ENCODE measurements at regions not wholly inside any gene's neighbourhood (a gene's known extent, or its start where the extent isn't known, plus 50 kb on each side); places are given as distances from the start of the nearest gene placed in this dataset.

- H3K36me3 Mint-ChIP-seq: no peaks in the 10 kb centered on the region
- intact Hi-C loops (cut with micrococcal nuclease): no loop called here
- H3K4me3 Mint-ChIP-seq: no peak overlapping the region
- H4K20me1 ChIP-seq (ENCODE audit: insufficient read depth, low read length): no peaks in the 10 kb centered on the region
- H3K9me3 Mint-ChIP-seq: peaks cover 0 to 5% (median 2%) of the 10 kb centered on the region in 7 donors
- no peak overlapping the region for H3K27ac Mint-ChIP-seq
- no peak overlapping the region for H3K4me3 ChIP-seq (replicated peaks in 1 of 3; ENCODE audit: low read depth in 2 of 3, low read length in 3 of 3)
- H3K36me3 ChIP-seq (replicated peaks in 1 of 2; ENCODE audit: control insufficient read depth in 1 of 2, insufficient read depth in 2 of 2, low read length in 2 of 2): no peaks in the 10 kb centered on the region
- no peaks in the 10 kb centered on the region for H3K4me1 ChIP-seq (ENCODE audit: control insufficient read depth in 1 of 2, insufficient read depth in 2 of 2, low read length in 2 of 2)
- H3K4me1 Mint-ChIP-seq: no peaks in the 10 kb centered on the region
- no peaks in the 10 kb centered on the region for H3K9me3 ChIP-seq (replicated peaks in 1 of 2; ENCODE audit: control insufficient read depth in 1 of 2, insufficient read depth in 1 of 2, low read length in 2 of 2)
- WGBS (ENCODE audit: insufficient coverage): 100% methylated on average over 1 of the region's 3 CpGs
- DNase-seq: no peak
- H3K27ac ChIP-seq (ENCODE audit: low read depth in 1 of 2, low read length in 2 of 2): no peak overlapping the region
- H2AFZ ChIP-seq (ENCODE audit: insufficient read depth, low read depth, low read length, poor library complexity, severe bottlenecking): no peak overlapping the region
- no peak overlapping the region for H3K4me2 ChIP-seq (replicated peaks; ENCODE audit: extremely low read depth, low read length, poor library complexity, severe bottlenecking)
- H3K79me2 ChIP-seq (ENCODE audit: insufficient read depth, low read length): no peaks in the 10 kb centered on the region
- H3K27me3 ChIP-seq (ENCODE audit: control insufficient read depth in 2 of 2, insufficient read depth in 2 of 2, low read length in 2 of 2): no peaks in the 10 kb centered on the region
- no peak for TF ChIP-seq CTCF (IDR thresholded peaks at IDR 0.05)
- H3K9ac ChIP-seq (ENCODE audit: insufficient read depth, low read length, poor library complexity, severe bottlenecking): no peak overlapping the region
- H3K27me3 Mint-ChIP-seq (ENCODE audit: low read depth in 3 of 3): no peaks in the 10 kb centered on the region
These were observed 217.8 kb downstream of the OSR1 start for GRCh38 chr2:19140463-19141208.

GRCh38 chr2:19139386-19139785, 219.0 kb downstream of the OSR1 start:
- no CpG with 5 or more reads among the region's 1 CpG for WGBS (ENCODE audit: insufficient coverage)
- H3K4me1 Mint-ChIP-seq: no peaks in the 10 kb centered on the region
- no peak overlapping the region for H3K4me3 ChIP-seq (replicated peaks in 1 of 3; ENCODE audit: low read depth in 2 of 3, low read length in 3 of 3)
- no peaks in the 10 kb centered on the region for H3K36me3 Mint-ChIP-seq
- H3K27ac Mint-ChIP-seq: no peak overlapping the region
- H3K4me3 Mint-ChIP-seq: no peak overlapping the region
- H3K27ac ChIP-seq (ENCODE audit: low read depth in 1 of 2, low read length in 2 of 2): no peak overlapping the region
- no peak overlapping the region for H3K4me2 ChIP-seq (replicated peaks; ENCODE audit: extremely low read depth, low read length, poor library complexity, severe bottlenecking)
- intact Hi-C loops (cut with micrococcal nuclease): no loop called here
- H3K4me1 ChIP-seq (ENCODE audit: control insufficient read depth in 1 of 2, insufficient read depth in 2 of 2, low read length in 2 of 2): no peaks in the 10 kb centered on the region
- peaks cover 0 to 4% (median 2%) of the 10 kb centered on the region in 7 donors for H3K9me3 Mint-ChIP-seq
- TF ChIP-seq CTCF (IDR thresholded peaks at IDR 0.05): no peak
- no peaks in the 10 kb centered on the region for H3K36me3 ChIP-seq (replicated peaks in 1 of 2; ENCODE audit: control insufficient read depth in 1 of 2, insufficient read depth in 2 of 2, low read length in 2 of 2)
- H3K79me2 ChIP-seq (ENCODE audit: insufficient read depth, low read length): no peaks in the 10 kb centered on the region
- H2AFZ ChIP-seq (ENCODE audit: insufficient read depth, low read depth, low read length, poor library complexity, severe bottlenecking): no peak overlapping the region
- no peaks in the 10 kb centered on the region for H3K27me3 Mint-ChIP-seq (ENCODE audit: low read depth in 3 of 3)
- DNase-seq: no peak
- H3K9ac ChIP-seq (ENCODE audit: insufficient read depth, low read length, poor library complexity, severe bottlenecking): no peak overlapping the region
- H3K27me3 ChIP-seq (ENCODE audit: control insufficient read depth in 2 of 2, insufficient read depth in 2 of 2, low read length in 2 of 2): no peaks in the 10 kb centered on the region
- H3K9me3 ChIP-seq (replicated peaks in 1 of 2; ENCODE audit: control insufficient read depth in 1 of 2, insufficient read depth in 1 of 2, low read length in 2 of 2): no peaks in the 10 kb centered on the region
- no peaks in the 10 kb centered on the region for H4K20me1 ChIP-seq (ENCODE audit: insufficient read depth, low read length)

Data from CD14-positive monocyte (primary cell).